GM12865 (cell line): ENCODE measurements at regions not wholly inside any gene's neighbourhood (a gene's known extent, or its start where the extent isn't known, plus 50 kb on each side); places are given as distances from the start of the nearest gene placed in this dataset.

ENCODE experiments used
- DNase-seq: peaks from one replicate; pipeline ENCODE4 v3.0.0; 2010; ENCODE audit warnings: low read depth
- H3K4me3 ChIP-seq: 2 replicates; pipeline ENCODE4 v1.5.1; 2011; ENCODE audit warnings: mild to moderate bottlenecking, low read depth, low read length, control low read depth
- CTCF ChIP-seq: IDR thresholded peaks from 2 replicates; pipeline ENCODE4 v1.5.1; 2011; ENCODE audit warnings: low read length, control low read depth, low read depth, inconsistent platforms; ENCODE audit not compliant: insufficient read depth; ENCODE audit errors: missing control alignments

- no peak for TF ChIP-seq CTCF
- no peak overlapping the region for H3K4me3 ChIP-seq
- peak; percentile 2 for DNase-seq
Observed at GRCh38 chr11:15800111-15800800, 556.1 kb downstream of the SOX6 start.

GRCh38 chr11:15801126-15801525 is 555.2 kb downstream of the SOX6 start:
- TF ChIP-seq CTCF, result no peak
- no peak overlapping the region for H3K4me3 ChIP-seq

GRCh38 chr11:15801616-15802015 is 554.7 kb downstream of the SOX6 start:
- no peak for TF ChIP-seq CTCF
- no peak for DNase-seq
- H3K4me3 ChIP-seq, result no peak overlapping the region

More at GRCh38 chr11:15801126-15801525, 555.2 kb downstream of the SOX6 start:
- no peak for DNase-seq

GRCh38 chr11:15805726-15806125 is 550.6 kb downstream of the SOX6 start:
- no peak for TF ChIP-seq CTCF
- no peak for DNase-seq
- H3K4me3 ChIP-seq, result no peak overlapping the region

- no peak overlapping the region for H3K4me3 ChIP-seq
- TF ChIP-seq CTCF, result no peak
- no peak for DNase-seq
Observed at GRCh38 chr11:15806217-15806616, 550.1 kb downstream of the SOX6 start.

- no peak for DNase-seq
- TF ChIP-seq CTCF, result no peak
- H3K4me3 ChIP-seq, result no peak overlapping the region
Observed at GRCh38 chr11:15807827-15808226, 548.5 kb downstream of the SOX6 start.

- no peak for TF ChIP-seq CTCF
- DNase-seq, result no peak
- H3K4me3 ChIP-seq, result no peak overlapping the region
Observed at GRCh38 chr11:15810082-15810481, 546.3 kb downstream of the SOX6 start.
